Limb (tissue), 2 donors: ENCODE measurements at regions not wholly inside any gene's neighbourhood (a gene's known extent, or its start where the extent isn't known, plus 50 kb on each side); places are given as distances from the start of the nearest gene placed in this dataset.
A peak's percentile ranks its signal among the peaks of the same experiment; 100 is the strongest.
"Not testable (repeated sequence)": the region's sequence is repeated elsewhere in the genome, so short reads cannot be mapped to it uniquely, and the experiment has no call there.

Experiments used
- DNase-seq, 2 donors: peaks; one replicate each; pipeline ENCODE4 v3.0.0-alpha.2; 2016; ENCODE audit errors: extremely low spot score in 2 of 2

DNA sequence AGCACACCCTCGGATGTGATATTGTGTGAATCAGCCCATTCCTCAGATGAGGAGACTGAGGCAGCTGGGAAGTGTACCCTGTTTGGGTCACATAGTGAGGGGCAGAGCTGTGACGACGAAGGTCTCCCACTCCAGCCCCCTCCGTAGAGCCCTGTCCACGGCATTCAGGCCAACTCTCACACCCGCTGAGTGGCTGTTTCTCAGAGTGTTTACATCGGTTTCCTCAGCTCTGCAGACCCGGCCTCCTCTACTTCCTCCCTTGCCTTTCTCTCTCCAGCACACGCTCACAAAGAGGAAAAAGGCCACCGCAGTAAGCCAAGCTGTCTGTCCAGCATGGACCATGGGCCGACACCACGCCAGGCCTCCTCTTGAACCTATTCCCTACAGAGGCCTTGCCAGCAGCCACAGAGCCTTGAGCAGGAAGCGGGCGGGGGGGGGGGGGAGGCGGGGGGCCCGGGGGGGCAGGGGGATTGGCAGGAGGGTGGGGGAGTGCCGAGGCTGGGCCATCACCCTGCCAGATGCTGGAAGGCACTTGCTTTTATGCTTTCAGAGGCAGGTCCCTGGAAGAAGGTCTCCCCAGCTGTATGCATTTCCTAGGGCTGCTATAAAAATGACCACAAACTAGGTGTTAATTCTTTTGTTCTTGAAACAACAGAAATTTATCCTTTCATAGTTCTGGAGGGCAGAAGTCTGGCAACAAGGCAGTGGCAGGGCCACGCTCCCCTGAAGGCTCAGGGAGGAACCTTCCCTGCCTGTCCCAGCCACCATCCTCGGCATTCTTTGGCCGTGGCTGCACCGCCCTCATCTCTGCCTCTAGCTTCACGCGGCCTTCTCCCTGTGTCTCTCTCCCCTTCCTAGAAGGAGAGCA lies 178.4 kb downstream of the PSMG1 start:
- DNase-seq: peak in 1 of 2 donors; percentile 66

- DNase-seq: peak in 1 of 2 donors; percentile 41
Measured at GRCh38 chr21:39003982-39004633, 179.1 kb downstream of the PSMG1 start.

GRCh38 chr21:39001341-39001740 lies 181.9 kb downstream of the PSMG1 start:
- DNase-seq: no peak

GRCh38 chr21:39000496-39000895 lies 182.8 kb downstream of the PSMG1 start:
- DNase-seq: no peak

GRCh38 chr21:38999161-38999560 lies 184.1 kb downstream of the PSMG1 start:
- DNase-seq: no peak

- DNase-seq: not testable (repeated sequence)
Measured at GRCh38 chr21:38998281-38998680, 185.0 kb downstream of the PSMG1 start.

DNA sequence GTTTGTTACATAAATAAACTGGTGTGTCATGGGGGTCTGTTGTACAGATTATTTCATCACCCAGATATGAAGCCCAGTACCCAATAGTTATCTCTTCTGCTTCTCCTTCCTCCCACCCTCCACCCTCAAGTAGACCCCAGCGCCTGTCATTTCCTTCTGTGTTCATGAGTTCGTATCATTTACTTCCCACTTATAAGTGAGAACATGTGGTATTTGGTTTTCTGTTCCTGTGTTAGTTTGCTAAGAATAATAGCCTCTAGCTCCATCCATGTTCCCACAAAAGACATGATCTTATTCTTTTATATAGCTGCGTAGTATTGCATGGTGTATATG lies 185.4 kb downstream of the PSMG1 start:
- not testable (repeated sequence) for DNase-seq

GRCh38 chr21:38997051-38997842 lies 186.0 kb downstream of the PSMG1 start:
- DNase-seq: no peak

DNA sequence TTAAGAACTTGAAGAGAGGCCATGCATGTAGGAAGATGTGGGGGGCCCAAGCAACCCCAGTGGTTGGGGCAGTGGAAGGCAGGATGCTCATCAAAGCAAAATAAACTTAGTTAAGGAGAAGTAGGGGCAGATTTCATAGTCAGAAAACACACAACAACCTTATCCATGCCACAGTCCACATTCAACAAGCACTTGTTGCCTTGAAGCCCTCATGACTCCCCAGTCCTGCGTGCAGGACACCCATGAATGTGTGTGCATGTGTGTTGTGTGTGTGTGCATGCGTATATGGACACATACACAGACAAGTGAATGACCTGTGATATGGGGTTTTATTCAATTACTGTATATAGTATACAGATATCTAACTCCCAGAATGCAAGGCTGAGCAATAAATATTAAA lies 186.9 kb downstream of the PSMG1 start:
- DNase-seq: no peak

DNA sequence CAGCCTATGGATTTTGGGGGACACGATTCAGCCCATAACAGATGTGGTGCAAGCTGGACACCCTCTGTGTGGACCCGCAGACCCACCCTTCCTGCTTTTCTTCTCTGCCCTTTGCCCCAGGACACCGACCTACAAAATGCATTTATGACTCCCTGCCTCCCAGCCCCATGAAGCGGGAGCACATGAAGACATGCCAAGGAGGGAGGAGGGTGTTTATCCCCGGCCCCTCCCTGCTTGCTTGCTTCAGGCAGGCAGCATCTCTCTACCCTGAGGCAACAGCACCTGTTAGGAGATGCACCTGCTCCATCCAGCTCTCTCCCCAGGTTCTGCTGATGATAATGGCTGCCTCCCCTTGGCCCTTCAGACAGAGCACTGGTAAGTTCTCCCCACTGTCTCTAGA lies 187.5 kb downstream of the PSMG1 start:
- no peak for DNase-seq

DNA sequence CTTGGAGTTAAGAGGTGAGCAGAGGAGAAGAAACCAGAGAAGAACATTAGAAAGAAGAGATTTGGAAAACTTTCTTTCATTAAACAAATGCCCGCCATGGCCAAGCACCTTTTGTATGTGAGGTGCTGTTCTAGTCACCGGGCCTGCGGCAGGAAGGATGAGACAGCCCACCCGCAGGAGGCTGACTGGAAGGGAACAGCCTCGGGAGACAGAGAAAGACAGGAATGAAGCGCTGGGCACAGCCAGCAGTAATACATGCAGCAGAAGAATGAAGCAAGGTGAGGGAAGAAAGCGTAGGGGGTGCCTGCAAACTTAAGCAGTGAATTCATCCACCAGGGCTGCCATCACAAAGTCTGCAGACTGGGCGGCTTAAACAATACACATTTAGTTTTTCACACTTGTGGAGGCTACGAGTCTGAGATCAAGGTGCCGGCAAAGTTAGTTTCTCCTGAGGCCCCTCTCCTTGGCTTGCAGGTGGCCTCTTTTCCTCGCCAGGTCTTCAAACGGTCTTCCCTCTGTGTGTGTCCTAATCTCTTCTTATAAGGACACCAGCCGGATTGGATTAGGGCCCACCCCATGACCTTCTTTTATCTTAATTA lies 188.1 kb downstream of the PSMG1 start:
- no peak for DNase-seq

- no peak for DNase-seq
Measured at GRCh38 chr21:38994042-38994441, 188.3 kb downstream of the ETS2 start.

DNA sequence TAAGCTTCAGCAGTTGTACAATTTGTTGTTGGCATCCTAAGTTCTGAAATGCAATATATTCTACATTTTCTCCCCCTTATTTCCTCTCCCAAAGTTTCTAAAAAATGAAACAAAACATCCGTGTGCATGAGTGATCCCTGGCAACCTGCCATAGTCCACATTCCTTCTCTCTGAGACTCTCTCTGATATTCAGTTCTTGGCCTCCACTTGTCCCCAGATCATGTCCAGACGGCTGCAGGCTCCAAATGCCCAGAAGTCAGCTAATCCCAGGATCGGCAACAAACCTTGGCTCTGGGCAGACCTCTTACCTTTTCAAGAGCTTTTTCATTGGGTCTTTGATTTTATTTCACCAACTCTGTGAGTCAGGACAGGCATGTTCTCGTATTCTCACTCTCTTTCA lies 187.8 kb downstream of the ETS2 start:
- DNase-seq: peak; percentile 63 to 83

- no peak for DNase-seq
Measured at GRCh38 chr21:38992737-38993136, 187.0 kb downstream of the ETS2 start.

DNA sequence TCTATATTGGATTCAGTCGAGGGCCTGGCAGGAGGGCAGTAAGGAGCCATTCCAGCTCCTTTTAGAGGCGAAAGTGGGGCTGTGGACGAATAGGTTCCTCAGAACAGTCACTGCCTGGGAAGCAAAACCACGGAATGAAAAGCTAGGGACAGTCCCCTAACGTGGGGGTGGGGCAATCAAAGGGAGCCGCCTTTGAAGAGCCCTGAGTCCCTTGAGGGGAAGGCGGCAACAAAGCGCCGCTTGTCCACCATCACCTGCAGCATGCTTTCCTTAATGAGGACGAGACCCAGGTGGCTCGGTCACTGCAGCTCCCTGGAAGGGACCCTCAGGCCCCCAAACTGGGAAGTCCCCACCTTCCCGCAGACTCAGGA lies 184.7 kb downstream of the ETS2 start:
- DNase-seq: peak in 1 of 2 donors; percentile 56

DNA sequence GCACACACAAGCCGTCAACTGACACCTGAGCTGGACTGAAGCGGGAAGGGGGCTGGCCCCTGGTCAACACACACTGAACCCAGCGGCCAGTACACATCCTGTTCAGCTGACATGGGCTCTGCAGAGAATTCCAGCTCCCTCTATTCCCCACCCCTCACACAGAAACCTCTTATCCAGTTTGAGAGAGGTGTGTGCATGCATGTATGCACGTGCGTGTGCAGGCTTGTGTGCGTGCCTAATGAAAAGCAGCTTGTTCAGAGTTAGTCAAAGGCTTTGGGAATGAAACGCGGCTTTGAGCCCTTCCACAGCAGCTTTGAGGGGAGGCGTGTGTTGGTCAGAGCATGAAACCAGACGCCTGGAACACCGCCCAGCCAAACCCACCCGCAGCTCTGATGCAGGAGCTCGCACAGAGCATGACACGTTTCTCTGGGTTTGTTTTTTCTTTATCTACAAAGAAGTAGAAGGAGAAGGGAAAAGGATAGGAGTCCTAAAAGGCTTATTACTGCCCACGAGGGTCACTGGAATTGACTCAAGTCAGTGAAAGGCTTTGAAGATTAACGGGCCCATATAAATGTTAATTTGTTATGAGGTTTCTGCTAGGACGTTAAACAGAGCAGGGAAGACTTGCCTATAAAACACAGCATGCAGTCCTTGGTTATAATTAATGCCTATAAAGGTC lies 184.2 kb downstream of the ETS2 start:
- DNase-seq: peak; percentile 84 to 89

DNA sequence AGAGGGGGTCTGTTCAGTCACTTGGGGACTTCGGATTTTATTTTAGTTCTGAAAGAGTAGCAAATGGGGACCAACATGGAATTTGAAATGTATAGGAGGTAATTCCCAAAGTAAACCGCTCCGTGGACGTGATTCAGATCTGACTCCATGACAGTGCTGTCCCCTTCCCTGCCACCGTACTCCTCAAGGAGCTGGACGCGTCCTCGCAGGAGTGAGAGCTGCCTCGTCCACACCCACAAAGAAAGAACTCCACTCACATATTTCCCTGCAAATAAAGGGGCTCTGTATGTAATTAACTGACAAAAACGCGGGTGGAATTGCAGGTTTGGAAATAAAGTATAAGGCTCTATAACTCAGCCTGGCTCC lies 183.6 kb downstream of the ETS2 start:
- no peak for DNase-seq

GRCh38 chr21:38988509-38989378 lies 183.0 kb downstream of the ETS2 start:
- peak; percentile 31 to 58 for DNase-seq

DNA sequence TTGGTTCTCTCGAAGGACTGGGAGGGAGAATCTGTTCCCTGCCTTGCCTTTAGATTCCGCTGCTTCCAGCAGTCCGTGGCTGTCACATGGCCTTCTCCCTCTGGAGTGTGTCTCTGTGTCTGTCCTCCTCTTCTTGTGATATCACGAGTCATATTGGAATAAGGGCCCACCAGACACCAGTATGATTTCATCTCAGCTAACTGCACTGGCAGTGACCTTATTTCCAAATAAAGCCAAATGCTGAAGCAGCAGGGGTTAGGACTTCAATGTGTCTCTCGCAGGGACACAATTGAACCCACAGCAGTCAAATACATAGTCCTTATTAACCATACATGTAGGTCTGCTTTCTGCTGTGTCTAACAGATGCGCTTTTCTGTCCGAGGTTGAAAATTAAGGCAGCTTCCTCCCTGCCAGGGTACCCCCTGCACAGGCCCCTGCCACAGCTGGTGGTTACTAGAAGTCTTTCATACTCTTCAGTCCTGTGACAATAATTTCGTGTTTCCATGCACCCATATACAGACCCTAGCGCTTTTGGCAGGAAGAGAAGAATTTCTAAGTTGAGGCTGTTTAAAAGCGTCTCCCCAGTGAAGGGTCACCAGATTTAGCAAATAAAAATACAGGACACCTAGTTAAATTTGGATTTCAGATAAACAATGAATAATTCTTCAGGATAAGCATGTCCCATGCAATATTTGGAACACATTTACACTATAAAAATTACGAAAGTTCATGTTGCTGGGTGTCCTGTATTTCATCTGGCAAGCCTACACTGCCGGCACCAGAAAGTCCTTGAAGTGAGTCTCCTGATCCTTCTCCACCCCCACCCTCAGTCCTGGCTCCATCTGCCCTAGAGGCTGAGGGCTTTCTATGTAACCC lies 182.1 kb downstream of the ETS2 start:
- peak in 1 of 2 donors; percentile 50 for DNase-seq
